SK-N-SH treated with all-trans-retinoic acid at 6 μM for 48 hours (cell line): ENCODE measurements at regions not wholly inside any gene's neighbourhood (a gene's known extent, or its start where the extent isn't known, plus 50 kb on each side); places are given as distances from the start of the nearest gene placed in this dataset.
"Not testable (repeated sequence)": the region's sequence is repeated elsewhere in the genome, so short reads cannot be mapped to it uniquely, and the experiment has no call there.

Source experiments
- ZFP3 ChIP-seq: fragments of 250-450 bp; sonication (Bioruptor Pico); IDR thresholded peaks from 2 replicates; pipeline ENCODE4 v1.5.0; 2020; ENCODE audit warnings: mild to moderate bottlenecking, moderate library complexity
- ZNF8 ChIP-seq: fragments of 450-650 bp; formaldehyde crosslinking; IDR thresholded peaks from 2 replicates; pipeline ENCODE4 v1.5.0; 2020; ENCODE audit warnings: mild to moderate bottlenecking, moderate library complexity
- TF ChIP-seq, protein P1 (sequence below): fragments of 250-450 bp; sonication (Bioruptor Pico); IDR thresholded peaks from 2 replicates; pipeline ENCODE4 v1.5.1; 2020; ENCODE audit warnings: low read depth, mild to moderate bottlenecking, moderate library complexity
- TF ChIP-seq, protein P2 (sequence below): fragments of 250-450 bp; sonication (Bioruptor Pico); IDR thresholded peaks from 2 replicates; pipeline ENCODE4 v1.8.0; 2020; ENCODE audit warnings: mild to moderate bottlenecking, moderate library complexity, borderline replicate concordance

DNA sequence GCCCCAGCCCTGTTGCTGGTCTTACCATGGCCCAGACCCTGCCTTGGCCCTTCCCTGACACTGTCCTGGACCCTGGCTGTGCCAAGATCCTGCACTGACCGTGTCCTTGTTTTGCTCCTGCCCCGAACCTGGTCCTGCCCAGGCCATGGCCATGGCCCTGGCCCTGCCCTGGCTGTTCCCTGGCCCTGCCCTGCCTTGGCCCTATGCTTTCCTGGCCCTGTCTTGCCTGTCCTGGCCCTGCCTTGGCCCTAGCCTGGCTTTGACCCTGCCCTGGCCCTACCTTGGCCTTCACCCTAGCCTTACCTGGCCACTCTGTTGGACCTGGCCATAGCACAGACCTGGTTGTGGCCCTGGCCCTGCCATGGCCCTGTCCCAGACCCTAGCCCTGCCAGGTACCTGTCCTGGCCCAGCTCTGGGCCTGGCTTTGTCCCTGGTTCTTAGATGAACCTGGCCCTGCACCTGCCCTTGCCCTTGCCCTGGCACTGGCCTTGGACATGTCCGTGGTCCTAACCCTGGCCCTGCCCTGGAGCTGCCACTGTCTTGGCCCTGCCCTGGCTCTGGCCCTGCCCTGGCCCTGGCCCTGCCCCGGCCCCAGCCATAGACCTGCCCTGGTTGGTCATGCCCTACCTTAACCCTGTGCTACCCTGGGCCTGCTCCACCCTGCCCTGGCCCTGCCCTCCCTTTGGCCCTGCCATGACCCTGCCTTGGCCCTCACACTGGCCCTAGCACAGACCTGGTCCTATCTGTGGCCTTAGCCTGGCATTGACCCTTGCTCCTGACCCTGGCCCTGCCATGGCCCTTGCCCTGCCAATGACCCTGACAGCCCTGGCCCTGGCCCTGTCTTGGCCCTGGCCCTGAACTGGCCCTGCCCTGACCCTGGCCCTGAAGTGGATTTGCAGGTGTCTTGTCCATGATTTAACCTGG is 238.1 kb downstream of the GOLGA6L6 start:
- TF ChIP-seq, protein P1, sequence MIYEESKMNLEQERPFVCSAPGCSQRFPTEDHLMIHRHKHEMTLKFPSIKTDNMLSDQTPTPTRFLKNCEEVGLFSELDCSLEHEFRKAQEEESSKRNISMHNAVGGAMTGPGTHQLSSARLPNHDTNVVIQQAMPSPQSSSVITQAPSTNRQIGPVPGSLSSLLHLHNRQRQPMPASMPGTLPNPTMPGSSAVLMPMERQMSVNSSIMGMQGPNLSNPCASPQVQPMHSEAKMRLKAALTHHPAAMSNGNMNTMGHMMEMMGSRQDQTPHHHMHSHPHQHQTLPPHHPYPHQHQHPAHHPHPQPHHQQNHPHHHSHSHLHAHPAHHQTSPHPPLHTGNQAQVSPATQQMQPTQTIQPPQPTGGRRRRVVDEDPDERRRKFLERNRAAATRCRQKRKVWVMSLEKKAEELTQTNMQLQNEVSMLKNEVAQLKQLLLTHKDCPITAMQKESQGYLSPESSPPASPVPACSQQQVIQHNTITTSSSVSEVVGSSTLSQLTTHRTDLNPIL (CRISPR knock-in tag) = not testable (repeated sequence)
- TF ChIP-seq, protein P2, sequence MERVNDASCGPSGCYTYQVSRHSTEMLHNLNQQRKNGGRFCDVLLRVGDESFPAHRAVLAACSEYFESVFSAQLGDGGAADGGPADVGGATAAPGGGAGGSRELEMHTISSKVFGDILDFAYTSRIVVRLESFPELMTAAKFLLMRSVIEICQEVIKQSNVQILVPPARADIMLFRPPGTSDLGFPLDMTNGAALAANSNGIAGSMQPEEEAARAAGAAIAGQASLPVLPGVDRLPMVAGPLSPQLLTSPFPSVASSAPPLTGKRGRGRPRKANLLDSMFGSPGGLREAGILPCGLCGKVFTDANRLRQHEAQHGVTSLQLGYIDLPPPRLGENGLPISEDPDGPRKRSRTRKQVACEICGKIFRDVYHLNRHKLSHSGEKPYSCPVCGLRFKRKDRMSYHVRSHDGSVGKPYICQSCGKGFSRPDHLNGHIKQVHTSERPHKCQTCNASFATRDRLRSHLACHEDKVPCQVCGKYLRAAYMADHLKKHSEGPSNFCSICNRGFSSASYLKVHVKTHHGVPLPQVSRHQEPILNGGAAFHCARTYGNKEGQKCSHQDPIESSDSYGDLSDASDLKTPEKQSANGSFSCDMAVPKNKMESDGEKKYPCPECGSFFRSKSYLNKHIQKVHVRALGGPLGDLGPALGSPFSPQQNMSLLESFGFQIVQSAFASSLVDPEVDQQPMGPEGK (CRISPR knock-in tag) = not testable (repeated sequence)
- TF ChIP-seq ZFP3, ZNF8 (CRISPR knock-in tag): not testable (repeated sequence)
